DND-41 (cell line): ENCODE measurements at regions not wholly inside any gene's neighbourhood (a gene's known extent, or its start where the extent isn't known, plus 50 kb on each side); places are given as distances from the start of the nearest gene placed in this dataset.

ENCODE experiments used
- ATAC-seq: fragments of 200-7000 bp; cut with Tn5 transposase; 3 replicates; pipeline ENCODE4 v1.9.1; 2021; ENCODE audit warnings: low read depth; ENCODE audit not compliant: insufficient read depth
- DNase-seq: peaks from one replicate; pipeline ENCODE4 v3.0.0-alpha.2; 2020
- H2AFZ ChIP-seq: 2 replicates; pipeline ENCODE4 v1.6.0; 2012; ENCODE audit warnings: low read depth, low read length
- H3K27ac ChIP-seq: 2 replicates; pipeline ENCODE4 v1.5.1; 2012; ENCODE audit warnings: low read length, inconsistent platforms
- H3K27me3 ChIP-seq: fragments of 200-600 bp; sonication (generic); 2 replicates; pipeline ENCODE4 v1.6.0; 2012; ENCODE audit warnings: low read length, mild to moderate bottlenecking, inconsistent platforms; ENCODE audit not compliant: insufficient read depth, poor library complexity
- H3K36me3 ChIP-seq: 2 replicates; pipeline ENCODE4 v1.5.1; 2012; ENCODE audit warnings: low read length, inconsistent platforms; ENCODE audit not compliant: insufficient read depth
- H3K4me1 ChIP-seq: 2 replicates; pipeline ENCODE4 v1.5.1; 2012; ENCODE audit warnings: mild to moderate bottlenecking, low read length; ENCODE audit not compliant: insufficient read depth
- H3K4me2 ChIP-seq: 2 replicates; pipeline ENCODE4 v1.6.0; 2012; ENCODE audit warnings: mild to moderate bottlenecking, moderate library complexity, low read length, inconsistent platforms; ENCODE audit not compliant: insufficient read depth
- H3K4me3 ChIP-seq, 2 experiments: fragments of 200-600 bp in 1 of 2; shearing (Covaris generic) in 1 of 2; 2 replicates each; pipeline ENCODE4 v1.5.1; 2012 to 2016; ENCODE audit warnings: inconsistent platforms in 2 of 2, low read length in 2 of 2, mild to moderate bottlenecking in 2 of 2, low read depth in 1 of 2, moderate library complexity in 1 of 2
- H3K79me2 ChIP-seq: 2 replicates; pipeline ENCODE4 v1.6.0; 2012; ENCODE audit warnings: low read length, inconsistent platforms; ENCODE audit not compliant: insufficient read depth
- H3K9ac ChIP-seq: 2 replicates; pipeline ENCODE4 v1.6.0; 2012; ENCODE audit warnings: low read depth, mild to moderate bottlenecking, inconsistent platforms, low read length, moderate library complexity
- H3K9me3 ChIP-seq: 2 replicates; pipeline ENCODE4 v1.5.1; 2012; ENCODE audit warnings: low read length, moderate library complexity, mild to moderate bottlenecking, inconsistent platforms; ENCODE audit not compliant: insufficient read depth, severe bottlenecking
- H4K20me1 ChIP-seq: 2 replicates; pipeline ENCODE4 v1.6.0; 2012; ENCODE audit warnings: low read length; ENCODE audit not compliant: insufficient read depth
- EZH2 ChIP-seq: IDR thresholded peaks from 3 replicates; pipeline ENCODE4 v1.6.1; 2012; ENCODE audit warnings: borderline replicate concordance, low read depth, mild to moderate bottlenecking, moderate library complexity, low read length, inconsistent platforms; ENCODE audit not compliant: severe bottlenecking
- TF ChIP-seq, protein P1 (sequence below): IDR thresholded peaks from 2 replicates; pipeline ENCODE4 v1.5.1; 2012; ENCODE audit warnings: borderline replicate concordance, low read length, moderate library complexity, mild to moderate bottlenecking; ENCODE audit not compliant: poor library complexity, severe bottlenecking; ENCODE audit errors: extremely low read depth

DNA sequence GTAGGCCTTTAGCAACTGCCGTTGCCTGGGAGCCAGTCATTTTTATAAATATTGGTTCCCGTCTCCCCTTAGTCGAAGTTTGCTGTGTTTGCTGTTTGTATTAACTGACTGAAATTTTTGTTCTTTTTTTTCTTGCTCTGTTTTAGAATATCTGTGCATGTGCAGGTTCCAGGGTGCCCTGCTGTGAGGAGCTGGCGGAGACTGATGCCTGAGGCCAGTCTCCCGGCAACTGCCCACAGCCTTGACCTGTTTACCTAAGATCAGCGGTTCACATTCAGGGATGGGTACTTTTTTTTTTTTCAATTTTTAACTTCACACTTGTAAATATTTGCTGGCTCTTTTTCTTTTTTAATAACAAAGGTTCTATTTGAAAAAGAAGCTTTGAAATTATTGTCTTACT, 262.6 kb upstream of the ADAMTS16 start:
- DNase-seq (no peak), ATAC-seq (no peak)
- H4K20me1 ChIP-seq: no peaks in the 10 kb centered on the region
- no peak overlapping the region for H2AFZ ChIP-seq
- no peaks in the 10 kb centered on the region for H3K36me3 ChIP-seq
- H3K9me3 ChIP-seq: no peaks in the 10 kb centered on the region
- peaks cover 11% of the 10 kb centered on the region for H3K27me3 ChIP-seq
- no peaks in the 10 kb centered on the region for H3K79me2 ChIP-seq
- no peak overlapping the region for H3K4me2 ChIP-seq
- no peak overlapping the region for H3K4me3 ChIP-seq
- H3K4me1 ChIP-seq: no peaks in the 10 kb centered on the region
- TF ChIP-seq, protein P1, sequence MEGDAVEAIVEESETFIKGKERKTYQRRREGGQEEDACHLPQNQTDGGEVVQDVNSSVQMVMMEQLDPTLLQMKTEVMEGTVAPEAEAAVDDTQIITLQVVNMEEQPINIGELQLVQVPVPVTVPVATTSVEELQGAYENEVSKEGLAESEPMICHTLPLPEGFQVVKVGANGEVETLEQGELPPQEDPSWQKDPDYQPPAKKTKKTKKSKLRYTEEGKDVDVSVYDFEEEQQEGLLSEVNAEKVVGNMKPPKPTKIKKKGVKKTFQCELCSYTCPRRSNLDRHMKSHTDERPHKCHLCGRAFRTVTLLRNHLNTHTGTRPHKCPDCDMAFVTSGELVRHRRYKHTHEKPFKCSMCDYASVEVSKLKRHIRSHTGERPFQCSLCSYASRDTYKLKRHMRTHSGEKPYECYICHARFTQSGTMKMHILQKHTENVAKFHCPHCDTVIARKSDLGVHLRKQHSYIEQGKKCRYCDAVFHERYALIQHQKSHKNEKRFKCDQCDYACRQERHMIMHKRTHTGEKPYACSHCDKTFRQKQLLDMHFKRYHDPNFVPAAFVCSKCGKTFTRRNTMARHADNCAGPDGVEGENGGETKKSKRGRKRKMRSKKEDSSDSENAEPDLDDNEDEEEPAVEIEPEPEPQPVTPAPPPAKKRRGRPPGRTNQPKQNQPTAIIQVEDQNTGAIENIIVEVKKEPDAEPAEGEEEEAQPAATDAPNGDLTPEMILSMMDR: no peak
- H3K9ac ChIP-seq: no peak overlapping the region
- H3K27ac ChIP-seq: no peak overlapping the region

DNA sequence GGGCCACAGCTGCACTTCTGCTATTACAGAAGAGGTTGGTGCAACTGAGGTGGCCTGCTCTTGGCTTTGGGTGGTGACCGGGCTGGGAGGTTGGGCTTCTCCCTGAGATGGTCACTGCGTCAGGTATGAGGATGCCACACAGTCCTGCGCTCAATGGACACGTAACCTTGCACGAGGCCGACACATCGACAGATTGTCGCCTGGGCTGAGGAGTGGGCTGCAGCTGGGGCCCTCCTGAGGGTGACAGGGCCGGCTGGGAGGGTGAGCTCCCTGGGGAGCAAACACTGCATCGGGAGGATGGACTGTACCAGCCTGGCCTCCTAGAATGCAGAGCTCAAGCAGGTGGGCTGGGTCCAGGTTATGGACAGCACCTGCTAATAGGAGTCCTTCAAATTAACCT, 261.1 kb upstream of the ADAMTS16 start:
- Histone ChIP-seq H3K9me3 (no peaks in the 10 kb centered on the region), H2AFZ (no peak overlapping the region), H3K27me3 (peaks cover 6% of the 10 kb centered on the region), H3K4me1 (no peaks in the 10 kb centered on the region), H3K9ac (no peak overlapping the region), H4K20me1 (no peaks in the 10 kb centered on the region), H3K4me3 (no peak overlapping the region), H3K4me2 (no peak overlapping the region), H3K27ac (no peak overlapping the region), H3K36me3 (no peaks in the 10 kb centered on the region), H3K79me2 (no peaks in the 10 kb centered on the region)
- TF ChIP-seq, protein P1: no peak
- no peak for ATAC-seq
- no peak for DNase-seq

DNA sequence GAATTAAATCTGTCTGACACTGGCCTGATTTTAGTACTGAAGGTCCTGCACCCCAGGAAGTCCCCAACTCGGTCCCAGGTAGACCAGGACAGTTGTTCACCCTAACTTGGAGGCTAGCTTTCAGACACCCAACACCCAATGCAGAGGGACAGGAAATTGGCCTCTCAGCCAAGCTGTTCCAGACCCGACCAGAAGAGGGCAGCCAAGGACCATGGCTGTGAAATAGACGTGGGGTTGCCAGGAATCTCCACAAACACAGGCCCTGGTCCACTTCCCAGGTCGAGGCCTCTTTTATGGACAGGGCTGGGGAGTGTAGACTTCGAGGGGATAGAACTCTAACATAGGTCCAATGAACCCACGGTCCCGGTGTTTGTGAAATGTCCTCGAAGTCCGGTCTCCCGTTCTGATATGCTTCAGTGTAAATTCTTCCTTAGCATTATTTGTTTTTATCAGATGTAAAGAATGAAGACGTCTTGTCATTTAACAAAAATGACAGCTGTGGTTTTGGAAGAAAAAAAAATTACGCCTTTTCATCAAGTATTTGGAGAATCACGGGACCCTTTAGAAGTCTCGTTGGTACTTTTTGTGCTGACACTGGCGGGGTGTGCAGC, 260.3 kb upstream of the ADAMTS16 start:
- no peak for TF ChIP-seq EZH2
- TF ChIP-seq, protein P1: peak; percentile 91
- H3K4me3 ChIP-seq: no peak overlapping the region
- H3K36me3 ChIP-seq: no peaks in the 10 kb centered on the region
- H3K27me3 ChIP-seq: peaks cover 2% of the 10 kb centered on the region
- no peaks in the 10 kb centered on the region for H3K4me1 ChIP-seq
- H3K4me2 ChIP-seq: no peak overlapping the region
- no peak overlapping the region for H3K27ac ChIP-seq
- ATAC-seq: peak; percentile 77
- H2AFZ ChIP-seq: no peak overlapping the region
- no peak overlapping the region for H3K9ac ChIP-seq
- peak; percentile 68 for DNase-seq
- no peaks in the 10 kb centered on the region for H3K9me3 ChIP-seq
- no peaks in the 10 kb centered on the region for H3K79me2 ChIP-seq
- H4K20me1 ChIP-seq: no peaks in the 10 kb centered on the region

DNA sequence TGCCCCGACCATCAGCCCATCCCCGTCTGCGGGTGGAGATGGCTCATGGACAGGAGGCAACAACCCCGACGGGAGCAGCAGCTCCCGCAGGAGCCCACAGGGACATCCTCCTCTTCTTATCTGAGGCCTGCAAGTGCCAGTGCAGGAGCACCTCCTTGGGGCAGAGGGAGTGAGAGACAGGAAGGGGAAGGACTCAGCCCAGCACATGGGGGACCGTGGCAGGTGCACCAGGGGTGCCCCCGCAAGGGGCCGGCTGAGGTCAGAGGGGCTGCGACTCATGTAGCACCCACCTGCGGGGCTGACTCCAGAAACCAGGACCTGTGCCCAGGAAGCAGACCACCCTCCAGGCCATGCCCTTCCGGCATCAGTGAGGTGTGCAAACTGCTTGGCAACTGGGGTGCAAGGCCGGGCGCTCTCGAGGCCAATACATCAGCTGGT, 259.8 kb upstream of the ADAMTS16 start:
- no peak for DNase-seq
- Histone ChIP-seq H3K4me1 (no peaks in the 10 kb centered on the region), H4K20me1 (no peaks in the 10 kb centered on the region), H3K27me3 (peaks cover 2% of the 10 kb centered on the region), H3K79me2 (no peaks in the 10 kb centered on the region), H3K36me3 (no peaks in the 10 kb centered on the region), H3K9ac (no peak overlapping the region), H3K4me3 (no peak overlapping the region), H3K9me3 (no peaks in the 10 kb centered on the region), H2AFZ (0 out of 2 replicates have a peak overlapping the region, but pooled peaks have one; percentile 10), H3K27ac (no peak overlapping the region), H3K4me2 (no peak overlapping the region)
- ATAC-seq: no peak
- TF ChIP-seq, protein P1: no peak
- no peak for TF ChIP-seq EZH2
